SK-N-SH (cell line): ENCODE measurements at regions not wholly inside any gene's neighbourhood (a gene's known extent, or its start where the extent isn't known, plus 50 kb on each side); places are given as distances from the start of the nearest gene placed in this dataset.

Experiments used
- CTCF ChIA-PET: fragments of 300-600, 350-600 bp; formaldehyde crosslinking; extraction: SDS; loops from one replicate; lab custom pipeline; 2021; lab: Yijun Ruan, JAX
- POLR2A ChIA-PET: fragments of 350-600 bp; sonication (Branson Sonifier 250); formaldehyde crosslinking; extraction: SDS; loops from one replicate; lab custom pipeline; 2020; ENCODE audit warnings: antibody characterized with exemption, inconsistent platforms; lab: Yijun Ruan, JAX
- DNase-seq: peaks from one replicate; pipeline ENCODE4 v3.0.0; 2012
- H2AFZ ChIP-seq: fragments of 200-600 bp; sonication (generic); 2 replicates; pipeline ENCODE4 v1.8.1; 2016; ENCODE audit warnings: antibody characterized with exemption, mild to moderate bottlenecking, low read depth
- H3F3A ChIP-seq: fragments of 200-600 bp; sonication (generic); replicated peaks from 2 replicates; pipeline ENCODE3; 2016; ENCODE audit warnings: antibody characterized with exemption, mild to moderate bottlenecking; ENCODE audit not compliant: insufficient read depth
- H3K27ac ChIP-seq, 2 experiments: fragments of 200-500 bp in 1 of 2; fragments of 200-600 bp in 1 of 2; sonication (Bioruptor generic) in 1 of 2; sonication (generic), shearing (Covaris generic) in 1 of 2; 2 replicates each; pipeline versions ENCODE4 v1.5.1 to v1.6.1; 2014 to 2016; ENCODE audit warnings: low read depth in 2 of 2, inconsistent platforms in 1 of 2, low read length in 1 of 2, mild to moderate bottlenecking in 1 of 2, mixed read lengths in 1 of 2
- H3K27me3 ChIP-seq: fragments of 200-600 bp; sonication (generic), shearing (Covaris generic); 2 replicates; pipeline ENCODE4 v1.6.1; 2016; ENCODE audit warnings: mixed run types; ENCODE audit not compliant: insufficient read depth
- H3K36me3 ChIP-seq, 2 experiments: fragments of 200-500 bp in 1 of 2; fragments of 200-600 bp in 1 of 2; sonication (Bioruptor generic) in 1 of 2; sonication (generic) in 1 of 2; replicated peaks in 1 of 2; 2 replicates each; pipeline versions ENCODE3 to v1.5.1; 2014 to 2016; ENCODE audit warnings: low read length in 1 of 2, mild to moderate bottlenecking in 1 of 2; ENCODE audit not compliant: insufficient read depth in 2 of 2, control insufficient read depth in 1 of 2
- H3K4me1 ChIP-seq, 2 experiments: fragments of 200-500 bp in 1 of 2; fragments of 200-600 bp in 1 of 2; sonication (Bioruptor generic) in 1 of 2; sonication (generic), shearing (Covaris generic) in 1 of 2; 2 replicates each; pipeline versions ENCODE4 v1.5.1 to v1.6.1; 2014 to 2016; ENCODE audit warnings: low read depth in 1 of 2, low read length in 1 of 2, mixed run types in 1 of 2; ENCODE audit not compliant: insufficient read depth in 2 of 2, control insufficient read depth in 1 of 2
- H3K4me2 ChIP-seq: fragments of 200-600 bp; sonication (generic), shearing (Covaris generic); 2 replicates; pipeline ENCODE4 v1.6.1; 2017; ENCODE audit warnings: mixed run types
- H3K4me3 ChIP-seq, 2 experiments: fragments of 200-500 bp in 1 of 2; fragments of 200-600 bp in 1 of 2; sonication (Bioruptor generic) in 1 of 2; sonication (generic), shearing (Covaris generic) in 1 of 2; 2 replicates each; pipeline versions ENCODE4 v1.5.1 to v1.8.1; 2014 to 2016; ENCODE audit warnings: low read depth in 2 of 2, inconsistent platforms in 1 of 2, low read length in 1 of 2, mild to moderate bottlenecking in 1 of 2, mixed read lengths in 1 of 2, moderate library complexity in 1 of 2
- H3K79me2 ChIP-seq: fragments of 200-600 bp; sonication (generic); 2 replicates; pipeline ENCODE4 v1.8.1; 2017; ENCODE audit warnings: mild to moderate bottlenecking; ENCODE audit not compliant: insufficient read depth
- H3K9ac ChIP-seq: fragments of 200-600 bp; sonication (generic); 2 replicates; pipeline ENCODE4 v1.6.1; 2017; ENCODE audit warnings: mixed run types
- H3K9me2 ChIP-seq: fragments of 200-600 bp; sonication (generic); 2 replicates; pipeline ENCODE4 v1.6.1; 2017; ENCODE audit warnings: mixed run types
- H3K9me3 ChIP-seq: fragments of 200-600 bp; sonication (generic); 2 replicates; pipeline ENCODE4 v1.6.1; 2017; ENCODE audit warnings: mixed run types, mild to moderate bottlenecking, moderate library complexity
- H4K20me1 ChIP-seq: fragments of 200-600 bp; sonication (generic); 2 replicates; pipeline ENCODE4 v1.6.1; 2017; ENCODE audit warnings: mild to moderate bottlenecking, mixed run types; ENCODE audit not compliant: insufficient read depth
- CHD2 ChIP-seq: fragments of 150-350 bp; IDR thresholded peaks from 2 replicates; pipeline ENCODE4 v1.6.1; 2018; ENCODE audit warnings: low read length; ENCODE audit not compliant: partially characterized antibody
- ELF1 ChIP-seq: IDR thresholded peaks from 2 replicates; pipeline ENCODE4 v1.4.0; 2012
- EZH2phosphoT487 ChIP-seq: fragments of 200-600 bp; sonication (generic); IDR thresholded peaks from 2 replicates; pipeline ENCODE4 v1.6.1; 2017; ENCODE audit warnings: low read depth, mixed run types, mild to moderate bottlenecking, antibody characterized with exemption, moderate library complexity, borderline replicate concordance
- FOSL2 ChIP-seq: IDR thresholded peaks from 2 replicates; pipeline ENCODE4 v1.4.0; 2012; ENCODE audit warnings: low read depth, mild to moderate bottlenecking, moderate library complexity, borderline replicate concordance
- FOXJ3 ChIP-seq: sonication (generic); formaldehyde crosslinking; IDR thresholded peaks from 2 replicates; pipeline ENCODE4 v1.5.1; 2020; ENCODE audit warnings: mild to moderate bottlenecking, missing genetic modification reagents
- MXI1 ChIP-seq: IDR thresholded peaks from 2 replicates; pipeline ENCODE4 v1.6.1; 2012; ENCODE audit warnings: mild to moderate bottlenecking, low read depth, low read length, improper control_type of control experiment
- POLR2AphosphoS5 ChIP-seq: IDR thresholded peaks from 2 replicates; pipeline ENCODE4 v1.6.1; 2012; ENCODE audit warnings: low read depth, low read length
- RXRA ChIP-seq: IDR thresholded peaks from 2 replicates; pipeline ENCODE4 v1.4.0; 2012; ENCODE audit warnings: low read depth, mild to moderate bottlenecking, borderline replicate concordance
- TAF1 ChIP-seq: IDR thresholded peaks from 2 replicates; pipeline ENCODE4 v1.6.1; 2012; ENCODE audit warnings: low read depth, mild to moderate bottlenecking, low read length, moderate library complexity, borderline replicate concordance
- TEAD4 ChIP-seq: IDR thresholded peaks from 2 replicates; pipeline ENCODE4 v1.4.0; 2012; ENCODE audit warnings: mild to moderate bottlenecking, borderline replicate concordance; ENCODE audit not compliant: insufficient read depth
- whole genome bisulfite sequencing: methylation state at CpG from one replicate; pipeline ENCODE4 v1.1.6; 2017; ENCODE audit warnings: low lambda C conversion rate; 5-methylcytosine and 5-hydroxymethylcytosine counted together
- TF ChIP-seq, protein P1 (sequence below): IDR thresholded peaks from 2 replicates; pipeline ENCODE4 v1.4.0; 2012; ENCODE audit warnings: low read depth
- TF ChIP-seq, protein P2 (sequence below): IDR thresholded peaks from 2 replicates; pipeline ENCODE4 v1.4.0; 2012; ENCODE audit warnings: low read depth, borderline replicate concordance

DNA sequence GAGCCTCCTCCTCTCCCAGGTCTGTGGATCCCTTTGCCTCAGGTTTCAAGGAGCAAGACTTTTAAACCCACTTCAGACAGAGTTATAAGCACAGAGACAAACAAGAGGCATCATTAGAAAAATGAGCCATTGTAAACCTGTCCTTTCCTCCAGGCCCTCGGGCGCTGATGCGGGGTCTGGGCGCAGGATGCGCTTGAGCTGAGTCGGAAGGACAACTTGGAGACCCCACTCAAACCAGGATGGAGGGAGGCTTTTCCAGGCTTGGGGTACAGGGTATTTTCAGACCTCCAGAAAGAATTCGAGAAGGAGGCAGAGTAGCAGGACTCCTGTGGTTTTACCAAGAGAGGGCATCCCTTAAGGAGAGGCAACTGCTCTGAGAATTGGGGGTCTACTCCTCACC lies 155.6 kb downstream of the NUFIP1 start:
- DNase-seq: no peak
- 97% methylated on average over 7 of the region's 7 CpGs for WGBS
- Histone ChIP-seq H3K4me2 (no peak overlapping the region), H3K4me3 (no peak overlapping the region), H3K36me3 (no peaks in the 10 kb centered on the region), H3K4me1 (no peaks in the 10 kb centered on the region), H3K27me3 (no peaks in the 10 kb centered on the region)
- POLR2A ChIA-PET: no interaction called here
- TF ChIP-seq FOXJ3 (CRISPR knock-in tag) (no peak), POLR2AphosphoS5 (no peak), MXI1 (no peak), EZH2phosphoT487 (no peak), FOSL2 (no peak)
- TF ChIP-seq, protein P1, sequence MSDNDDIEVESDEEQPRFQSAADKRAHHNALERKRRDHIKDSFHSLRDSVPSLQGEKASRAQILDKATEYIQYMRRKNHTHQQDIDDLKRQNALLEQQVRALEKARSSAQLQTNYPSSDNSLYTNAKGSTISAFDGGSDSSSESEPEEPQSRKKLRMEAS: no peak
- TF ChIP-seq, all 33 proteins: peak for 0
- Histone ChIP-seq H2AFZ (no peak overlapping the region), H3K79me2 (no peaks in the 10 kb centered on the region), H4K20me1 (no peaks in the 10 kb centered on the region), H3K9ac (no peak overlapping the region), H3K9me2 (no peaks in the 10 kb centered on the region), H3K9me3 (no peaks in the 10 kb centered on the region), H3F3A (no peaks in the 10 kb centered on the region), H3K27ac (no peak overlapping the region)
- CTCF ChIA-PET: interaction anchor here (0.6 to 1.4 kb wide), 2 partner anchors 15 to 19 kb away, joined by 3 to 5 read pairs; no protein-coding TSS in a partner anchor

DNA sequence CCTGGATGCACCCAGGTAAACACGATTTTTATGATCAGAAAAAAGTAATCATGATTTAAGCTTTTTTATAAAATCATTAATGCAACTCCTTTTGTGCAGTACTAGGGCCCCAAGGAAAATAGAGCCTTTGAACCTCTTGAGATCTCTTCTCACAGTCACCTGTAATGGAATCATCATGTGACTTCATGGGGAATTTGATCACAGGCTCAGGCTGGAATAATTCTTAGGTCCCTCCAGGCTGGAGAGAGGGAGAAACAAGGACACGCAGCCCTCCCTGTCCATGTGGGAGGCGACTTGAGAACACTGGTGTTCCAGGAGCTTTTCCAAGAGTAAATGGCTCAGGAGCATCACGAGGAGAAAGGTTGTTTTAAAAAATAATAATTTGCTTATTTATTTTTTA lies 156.1 kb downstream of the NUFIP1 start:
- no peaks in the 10 kb centered on the region for H3K9me2 ChIP-seq
- H4K20me1 ChIP-seq: no peaks in the 10 kb centered on the region
- H3K4me2 ChIP-seq: no peak overlapping the region
- H3K4me3 ChIP-seq: no peak overlapping the region
- TF ChIP-seq TAF1 (no peak), CHD2 (no peak), ELF1 (no peak), FOSL2 (no peak), RXRA (no peak), TEAD4 (no peak)
- TF ChIP-seq, protein P2, sequence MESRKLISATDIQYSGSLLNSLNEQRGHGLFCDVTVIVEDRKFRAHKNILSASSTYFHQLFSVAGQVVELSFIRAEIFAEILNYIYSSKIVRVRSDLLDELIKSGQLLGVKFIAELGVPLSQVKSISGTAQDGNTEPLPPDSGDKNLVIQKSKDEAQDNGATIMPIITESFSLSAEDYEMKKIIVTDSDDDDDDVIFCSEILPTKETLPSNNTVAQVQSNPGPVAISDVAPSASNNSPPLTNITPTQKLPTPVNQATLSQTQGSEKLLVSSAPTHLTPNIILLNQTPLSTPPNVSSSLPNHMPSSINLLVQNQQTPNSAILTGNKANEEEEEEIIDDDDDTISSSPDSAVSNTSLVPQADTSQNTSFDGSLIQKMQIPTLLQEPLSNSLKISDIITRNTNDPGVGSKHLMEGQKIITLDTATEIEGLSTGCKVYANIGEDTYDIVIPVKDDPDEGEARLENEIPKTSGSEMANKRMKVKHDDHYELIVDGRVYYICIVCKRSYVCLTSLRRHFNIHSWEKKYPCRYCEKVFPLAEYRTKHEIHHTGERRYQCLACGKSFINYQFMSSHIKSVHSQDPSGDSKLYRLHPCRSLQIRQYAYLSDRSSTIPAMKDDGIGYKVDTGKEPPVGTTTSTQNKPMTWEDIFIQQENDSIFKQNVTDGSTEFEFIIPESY: no peak
- H3K27me3 ChIP-seq: no peaks in the 10 kb centered on the region
- H3K79me2 ChIP-seq: no peaks in the 10 kb centered on the region
- no peak for DNase-seq
- ChIA-PET POLR2A (no interaction called here), CTCF (interaction anchor here (0.6 to 1.4 kb wide), 2 partner anchors 14 to 19 kb away, joined by 3 to 5 read pairs; no protein-coding TSS in a partner anchor)
- no peak overlapping the region for H3K9ac ChIP-seq
- H3K4me1 ChIP-seq: no peaks in the 10 kb centered on the region
- H3K36me3 ChIP-seq: no peaks in the 10 kb centered on the region
- WGBS: 77% methylated on average over 4 of the region's 4 CpGs
- H3K27ac ChIP-seq: no peak overlapping the region
- H3F3A ChIP-seq: no peaks in the 10 kb centered on the region
- H3K9me3 ChIP-seq: no peaks in the 10 kb centered on the region
- H2AFZ ChIP-seq: no peak overlapping the region
